DOHH2 (cell line): ENCODE measurements at regions not wholly inside any gene's neighbourhood (a gene's known extent, or its start where the extent isn't known, plus 50 kb on each side); places are given as distances from the start of the nearest gene placed in this dataset.

Source experiments
- H3F3A ChIP-seq: fragments of 200-600 bp; sonication (generic), shearing (Covaris generic); 2 replicates; pipeline ENCODE4 v1.6.0; 2016; ENCODE audit warnings: antibody characterized with exemption, mild to moderate bottlenecking; ENCODE audit not compliant: control insufficient read depth, insufficient read depth
- H3K27ac ChIP-seq: fragments of 200-600 bp; sonication (generic); 2 replicates; pipeline ENCODE4 v1.5.1; 2014; ENCODE audit warnings: low read depth, mild to moderate bottlenecking, low read length, moderate library complexity
- H3K27me3 ChIP-seq: fragments of 200-600 bp; sonication (generic); 2 replicates; pipeline ENCODE4 v1.6.1; 2014; ENCODE audit warnings: mild to moderate bottlenecking, low read length, mixed read lengths; ENCODE audit not compliant: control insufficient read depth
- H3K36me3 ChIP-seq: fragments of 200-600 bp; sonication (generic); 2 replicates; pipeline ENCODE4 v1.6.1; 2014; ENCODE audit warnings: mild to moderate bottlenecking, low read length, moderate library complexity, mixed read lengths; ENCODE audit not compliant: control insufficient read depth
- H3K4me1 ChIP-seq: fragments of 200-600 bp; sonication (generic); 2 replicates; pipeline ENCODE4 v1.6.1; 2014; ENCODE audit warnings: mild to moderate bottlenecking, low read length, mixed read lengths; ENCODE audit not compliant: control insufficient read depth
- H3K4me2 ChIP-seq: fragments of 200-600 bp; sonication (generic); 2 replicates; pipeline ENCODE4 v1.6.0; 2014; ENCODE audit warnings: mild to moderate bottlenecking, low read length, moderate library complexity
- H3K4me3 ChIP-seq: fragments of 200-600 bp; sonication (generic); 2 replicates; pipeline ENCODE4 v1.5.1; 2014; ENCODE audit warnings: mild to moderate bottlenecking, low read length, mixed read lengths
- H3K79me2 ChIP-seq: fragments of 200-600 bp; sonication (generic); 2 replicates; pipeline ENCODE4 v1.6.1; 2014; ENCODE audit warnings: mild to moderate bottlenecking, low read length, mixed read lengths; ENCODE audit not compliant: control insufficient read depth
- H3K9me2 ChIP-seq: fragments of 200-600 bp; sonication (generic); replicated peaks from 2 replicates; pipeline ENCODE4 v1.6.1; 2014; ENCODE audit warnings: mild to moderate bottlenecking, low read length, mixed read lengths; ENCODE audit not compliant: control insufficient read depth
- H3K9me3 ChIP-seq: fragments of 200-600 bp; sonication (generic); 2 replicates; pipeline ENCODE4 v1.6.1; 2014; ENCODE audit warnings: antibody characterized with exemption, low read length, mixed read lengths; ENCODE audit not compliant: control insufficient read depth, insufficient read depth
- H4K20me1 ChIP-seq: fragments of 200-600 bp; sonication (generic); 2 replicates; pipeline ENCODE4 v1.6.0; 2014; ENCODE audit warnings: low read depth, mild to moderate bottlenecking, antibody characterized with exemption, low read length, moderate library complexity; ENCODE audit not compliant: control insufficient read depth, insufficient read depth
- EZH2phosphoT487 ChIP-seq: fragments of 200-600 bp; sonication (generic); IDR thresholded peaks from 2 replicates; pipeline ENCODE4 v1.6.1; 2017; ENCODE audit warnings: borderline replicate concordance, mild to moderate bottlenecking, antibody characterized with exemption, low read length, moderate library complexity, mixed read lengths
- TF ChIP-seq, protein P1 (sequence below): fragments of 200-600 bp; sonication (generic); IDR thresholded peaks from one replicate; pipeline ENCODE4 v1.5.1; 2014; ENCODE audit warnings: antibody characterized with exemption, mild to moderate bottlenecking, low read depth, low read length; ENCODE audit not compliant: poor library complexity, severe bottlenecking

DNA sequence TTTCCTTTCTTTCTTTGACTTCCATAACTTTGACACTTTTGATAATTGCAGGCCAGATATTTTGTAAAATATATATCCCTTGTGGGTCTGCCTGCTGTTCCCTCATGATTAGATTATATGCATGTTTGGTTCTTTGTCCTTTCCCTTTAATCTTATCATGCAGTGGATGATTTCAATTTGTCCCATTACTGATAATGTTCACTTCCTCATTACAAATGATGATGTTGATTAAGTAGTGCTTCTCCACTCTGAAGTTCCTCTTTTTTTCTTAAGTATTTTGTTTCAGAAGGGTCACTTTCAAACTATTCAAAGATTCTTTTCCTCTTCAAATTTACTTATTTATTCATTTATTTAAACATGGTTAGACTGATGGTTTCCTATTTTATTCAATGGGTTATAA, 898.1 kb downstream of the XPNPEP1 start:
- H3K4me3 ChIP-seq, result no peak overlapping the region
- H3K36me3 ChIP-seq, result no peaks in the 10 kb centered on the region
- H3K9me3 ChIP-seq, result no peaks in the 10 kb centered on the region
- peaks cover 8% of the 10 kb centered on the region; the same call in 1 of the 2 replicates for H3K4me1 ChIP-seq
- H3K9me2 ChIP-seq, result no peaks in the 10 kb centered on the region
- no peaks in the 10 kb centered on the region for H3F3A ChIP-seq
- no peak overlapping the region for H3K4me2 ChIP-seq
- TF ChIP-seq, protein P1, sequence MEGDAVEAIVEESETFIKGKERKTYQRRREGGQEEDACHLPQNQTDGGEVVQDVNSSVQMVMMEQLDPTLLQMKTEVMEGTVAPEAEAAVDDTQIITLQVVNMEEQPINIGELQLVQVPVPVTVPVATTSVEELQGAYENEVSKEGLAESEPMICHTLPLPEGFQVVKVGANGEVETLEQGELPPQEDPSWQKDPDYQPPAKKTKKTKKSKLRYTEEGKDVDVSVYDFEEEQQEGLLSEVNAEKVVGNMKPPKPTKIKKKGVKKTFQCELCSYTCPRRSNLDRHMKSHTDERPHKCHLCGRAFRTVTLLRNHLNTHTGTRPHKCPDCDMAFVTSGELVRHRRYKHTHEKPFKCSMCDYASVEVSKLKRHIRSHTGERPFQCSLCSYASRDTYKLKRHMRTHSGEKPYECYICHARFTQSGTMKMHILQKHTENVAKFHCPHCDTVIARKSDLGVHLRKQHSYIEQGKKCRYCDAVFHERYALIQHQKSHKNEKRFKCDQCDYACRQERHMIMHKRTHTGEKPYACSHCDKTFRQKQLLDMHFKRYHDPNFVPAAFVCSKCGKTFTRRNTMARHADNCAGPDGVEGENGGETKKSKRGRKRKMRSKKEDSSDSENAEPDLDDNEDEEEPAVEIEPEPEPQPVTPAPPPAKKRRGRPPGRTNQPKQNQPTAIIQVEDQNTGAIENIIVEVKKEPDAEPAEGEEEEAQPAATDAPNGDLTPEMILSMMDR, result no peak
- TF ChIP-seq EZH2phosphoT487, result no peak
- no peak overlapping the region for H3K27ac ChIP-seq
- H3K79me2 ChIP-seq, result no peaks in the 10 kb centered on the region
- no peaks in the 10 kb centered on the region for H3K27me3 ChIP-seq
- no peaks in the 10 kb centered on the region for H4K20me1 ChIP-seq

DNA sequence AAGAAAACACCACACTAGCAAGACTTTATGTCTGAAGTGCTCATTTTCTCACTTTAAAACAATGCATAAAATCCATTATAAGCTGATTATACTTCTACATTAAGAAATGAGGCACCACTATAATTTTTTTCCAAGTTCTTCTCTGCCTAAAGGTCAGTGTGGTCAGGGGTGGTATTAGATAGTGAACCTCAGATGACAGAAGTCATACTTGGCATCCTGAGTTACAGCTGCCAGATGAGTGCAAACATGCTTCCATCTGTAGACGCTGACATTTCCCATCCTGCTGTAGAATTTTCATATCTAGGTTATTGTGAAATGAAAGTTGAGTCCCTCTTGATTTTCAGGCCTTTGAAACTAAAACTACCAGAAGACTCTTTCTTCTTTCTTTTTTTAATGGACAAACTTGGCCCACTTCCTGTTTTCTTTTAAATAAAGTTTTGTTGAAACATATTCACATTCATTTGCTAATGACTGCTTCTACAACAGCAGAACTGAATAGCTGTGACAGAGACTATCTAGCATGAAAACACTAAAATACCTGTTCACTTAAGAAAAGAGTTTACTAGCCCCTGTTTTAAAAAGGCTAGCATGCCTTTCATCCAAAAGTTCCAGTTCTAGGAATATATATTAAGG, 900.8 kb downstream of the XPNPEP1 start:
- Histone ChIP-seq H3K27me3 (no peaks in the 10 kb centered on the region), H4K20me1 (no peaks in the 10 kb centered on the region), H3K79me2 (no peaks in the 10 kb centered on the region), H3K9me3 (no peaks in the 10 kb centered on the region), H3K4me1 (peaks cover 8% of the 10 kb centered on the region; the same call in 1 of the 2 replicates), H3K27ac (no peak overlapping the region), H3K9me2 (no peaks in the 10 kb centered on the region), H3K36me3 (no peaks in the 10 kb centered on the region), H3F3A (no peaks in the 10 kb centered on the region), H3K4me3 (no peak overlapping the region), H3K4me2 (no peak overlapping the region)
- TF ChIP-seq EZH2phosphoT487, result no peak
- TF ChIP-seq, protein P1, result no peak

DNA sequence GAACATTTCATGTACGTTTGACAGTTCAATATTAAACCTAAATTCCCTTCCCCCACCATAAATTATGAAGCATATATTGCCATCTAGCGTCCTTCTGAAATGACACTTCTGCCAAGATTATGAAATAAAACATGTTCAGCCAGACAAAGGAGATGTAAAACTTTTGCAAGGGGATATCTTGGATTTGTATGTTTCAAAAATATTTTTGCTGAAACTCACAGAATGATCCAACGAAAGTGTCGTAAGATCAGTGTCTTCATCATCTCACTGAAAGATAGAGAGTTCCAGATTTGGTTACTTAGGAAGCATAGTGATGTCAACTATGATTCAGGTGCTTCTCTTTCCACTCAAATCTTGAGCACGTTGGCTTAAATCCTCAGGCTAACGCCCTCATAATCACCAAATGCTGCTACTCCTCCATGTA, 904.3 kb downstream of the XPNPEP1 start:
- H3K9me2 ChIP-seq, result no peaks in the 10 kb centered on the region
- H3K4me3 ChIP-seq, result no peak overlapping the region
- H3K36me3 ChIP-seq, result no peaks in the 10 kb centered on the region
- no peaks in the 10 kb centered on the region for H3F3A ChIP-seq
- H3K27me3 ChIP-seq, result no peaks in the 10 kb centered on the region
- no peak overlapping the region for H3K27ac ChIP-seq
- H4K20me1 ChIP-seq, result no peaks in the 10 kb centered on the region
- no peaks in the 10 kb centered on the region for H3K9me3 ChIP-seq
- no peak overlapping the region for H3K4me2 ChIP-seq
- peaks cover 5% of the 10 kb centered on the region; the same call in 1 of the 2 replicates for H3K4me1 ChIP-seq
- no peaks in the 10 kb centered on the region for H3K79me2 ChIP-seq
- TF ChIP-seq, protein P1, result no peak
- TF ChIP-seq EZH2phosphoT487, result no peak

DNA sequence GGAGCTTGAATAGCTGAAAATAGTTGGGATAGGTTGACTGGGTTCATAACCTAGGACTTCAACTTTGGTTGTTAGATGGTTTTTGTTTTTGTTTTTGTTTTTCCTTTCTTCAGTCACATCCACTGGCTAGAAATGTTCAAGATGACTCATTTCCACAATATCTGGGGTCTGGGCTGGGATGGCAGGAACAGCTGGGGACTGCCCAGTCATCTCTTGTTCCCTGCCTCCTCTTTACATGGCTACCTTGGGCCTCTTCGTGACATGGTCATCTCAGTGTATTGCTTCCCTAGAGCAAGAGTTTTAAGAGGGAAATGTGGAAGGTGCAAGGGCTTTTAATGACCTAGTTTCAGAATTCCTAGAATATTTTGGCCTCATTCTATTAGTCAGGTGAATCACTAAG, 915.8 kb downstream of the XPNPEP1 start:
- Histone ChIP-seq H3K4me3 (no peak overlapping the region), H3K9me3 (no peaks in the 10 kb centered on the region), H3K4me2 (no peak overlapping the region), H3K27me3 (no peaks in the 10 kb centered on the region), H3K36me3 (no peaks in the 10 kb centered on the region), H3F3A (no peaks in the 10 kb centered on the region), H4K20me1 (no peaks in the 10 kb centered on the region), H3K79me2 (no peaks in the 10 kb centered on the region), H3K27ac (no peak overlapping the region), H3K9me2 (no peaks in the 10 kb centered on the region), H3K4me1 (no peaks in the 10 kb centered on the region)
- TF ChIP-seq, protein P1, result no peak
- TF ChIP-seq EZH2phosphoT487, result no peak
